ENCODE measurements at regions not wholly inside any gene's neighbourhood (a gene's known extent, or its start where the extent isn't known, plus 50 kb on each side); places are given as distances from the start of the nearest gene placed in this dataset.

DNA sequence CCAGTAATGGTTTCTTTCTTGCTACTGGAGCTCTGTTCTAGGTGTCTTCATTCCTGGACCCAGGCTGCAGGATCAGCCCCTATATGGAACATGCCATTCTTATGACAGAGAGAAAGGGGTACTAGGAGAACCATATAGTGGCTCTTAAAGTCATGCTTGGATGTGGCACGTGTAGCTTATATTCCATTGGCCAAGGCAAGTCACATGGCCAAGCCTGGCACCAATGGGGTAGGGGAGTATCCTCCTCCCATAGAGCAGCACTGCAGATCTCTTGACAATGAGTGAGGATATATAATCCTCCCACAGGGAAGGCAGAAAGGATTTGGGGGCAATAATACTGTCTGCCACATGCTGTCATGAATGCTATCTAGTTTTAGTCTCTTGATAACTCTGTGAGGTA, 193.3 kb downstream of the PALM2AKAP2 start:
- intact Hi-C loops (cut with micrococcal nuclease) = loop anchor here (2.0 to 5.0 kb wide), 5 partner anchors 19 to 284 kb away; partner anchors contain the start of gene TXN
- ChIA-PET POLR2A (interaction anchor here (0.6 to 3.1 kb wide), 3 partner anchors 66 to 131 kb away, joined by 3 to 23 read pairs (median 4); no protein-coding TSS in a partner anchor), CTCF (interaction anchor here (0.7 to 10.8 kb wide), 6 partner anchors 9 to 85 kb away, joined by 3 to 138 read pairs (median 4); no protein-coding TSS in a partner anchor)
- WGBS (ENCODE audit: insufficient coverage) = no CpG with 5 or more reads among the region's 1 CpG
- no peak overlapping the region for H3K4me3 ChIP-seq (ENCODE audit: control extremely low read depth in 1 of 5, extremely low read depth in 1 of 5, insufficient read depth in 1 of 5, low read depth in 2 of 5, low read length in 4 of 5)
- H3K9ac ChIP-seq (ENCODE audit: low read length) = peak overlapping the region; percentile 20
- H3K9me3 ChIP-seq (ENCODE audit: control extremely low read depth in 1 of 3, control insufficient read depth in 2 of 3, insufficient read depth in 1 of 3, low read length in 2 of 3) = no peaks in the 10 kb centered on the region
- Mint-ChIP-seq H3K9me3 (ENCODE audit: insufficient read depth) (no peaks in the 10 kb centered on the region), H3K4me3 (peak overlapping the region; percentile 4), H3K4me1 (peaks cover 95% of the 10 kb centered on the region), H3K27ac (peak overlapping the region; percentile 98), H3K27me3 (no peaks in the 10 kb centered on the region)
- no peaks in the 10 kb centered on the region for H4K20me1 ChIP-seq (ENCODE audit: control insufficient read depth, insufficient read depth, low read length, poor library complexity, severe bottlenecking)
- H3K4me1 ChIP-seq (ENCODE audit: control insufficient read depth in 2 of 2, insufficient read depth in 2 of 2, low read length in 2 of 2) = peaks cover 99 to 100% of the 10 kb centered on the region in 2 donors
- H3K27me3 ChIP-seq (replicated peaks in 1 of 4; ENCODE audit: control extremely low read depth in 1 of 4, control insufficient read depth in 3 of 4, insufficient read depth in 4 of 4, low read length in 3 of 4) = no peaks in the 10 kb centered on the region
- ATAC-seq (ENCODE audit: low read depth) (no peak), DNase-seq (no peak)
- no peaks in the 10 kb centered on the region for H3K36me3 ChIP-seq (replicated peaks in 1 of 2; ENCODE audit: control extremely low read depth in 1 of 2, control insufficient read depth in 1 of 2, extremely low read depth in 1 of 2, insufficient read depth in 2 of 2, low read length in 1 of 2)
- H3K79me2 ChIP-seq (ENCODE audit: control insufficient read depth, insufficient read depth, low read length) = no peaks in the 10 kb centered on the region
- H3K4me2 ChIP-seq (replicated peaks; ENCODE audit: low read depth, low read length, poor library complexity, severe bottlenecking) = peak overlapping the region; percentile 67
- H3K27ac ChIP-seq (ENCODE audit: low read length in 2 of 2) = peak overlapping the region; percentile 90 to 93
- no peak overlapping the region for H2AFZ ChIP-seq (ENCODE audit: insufficient read depth, low read depth, low read length, poor library complexity, severe bottlenecking)
- TF ChIP-seq, protein P1, sequence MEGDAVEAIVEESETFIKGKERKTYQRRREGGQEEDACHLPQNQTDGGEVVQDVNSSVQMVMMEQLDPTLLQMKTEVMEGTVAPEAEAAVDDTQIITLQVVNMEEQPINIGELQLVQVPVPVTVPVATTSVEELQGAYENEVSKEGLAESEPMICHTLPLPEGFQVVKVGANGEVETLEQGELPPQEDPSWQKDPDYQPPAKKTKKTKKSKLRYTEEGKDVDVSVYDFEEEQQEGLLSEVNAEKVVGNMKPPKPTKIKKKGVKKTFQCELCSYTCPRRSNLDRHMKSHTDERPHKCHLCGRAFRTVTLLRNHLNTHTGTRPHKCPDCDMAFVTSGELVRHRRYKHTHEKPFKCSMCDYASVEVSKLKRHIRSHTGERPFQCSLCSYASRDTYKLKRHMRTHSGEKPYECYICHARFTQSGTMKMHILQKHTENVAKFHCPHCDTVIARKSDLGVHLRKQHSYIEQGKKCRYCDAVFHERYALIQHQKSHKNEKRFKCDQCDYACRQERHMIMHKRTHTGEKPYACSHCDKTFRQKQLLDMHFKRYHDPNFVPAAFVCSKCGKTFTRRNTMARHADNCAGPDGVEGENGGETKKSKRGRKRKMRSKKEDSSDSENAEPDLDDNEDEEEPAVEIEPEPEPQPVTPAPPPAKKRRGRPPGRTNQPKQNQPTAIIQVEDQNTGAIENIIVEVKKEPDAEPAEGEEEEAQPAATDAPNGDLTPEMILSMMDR (IDR thresholded peaks at IDR 0.05) = no peak

DNA sequence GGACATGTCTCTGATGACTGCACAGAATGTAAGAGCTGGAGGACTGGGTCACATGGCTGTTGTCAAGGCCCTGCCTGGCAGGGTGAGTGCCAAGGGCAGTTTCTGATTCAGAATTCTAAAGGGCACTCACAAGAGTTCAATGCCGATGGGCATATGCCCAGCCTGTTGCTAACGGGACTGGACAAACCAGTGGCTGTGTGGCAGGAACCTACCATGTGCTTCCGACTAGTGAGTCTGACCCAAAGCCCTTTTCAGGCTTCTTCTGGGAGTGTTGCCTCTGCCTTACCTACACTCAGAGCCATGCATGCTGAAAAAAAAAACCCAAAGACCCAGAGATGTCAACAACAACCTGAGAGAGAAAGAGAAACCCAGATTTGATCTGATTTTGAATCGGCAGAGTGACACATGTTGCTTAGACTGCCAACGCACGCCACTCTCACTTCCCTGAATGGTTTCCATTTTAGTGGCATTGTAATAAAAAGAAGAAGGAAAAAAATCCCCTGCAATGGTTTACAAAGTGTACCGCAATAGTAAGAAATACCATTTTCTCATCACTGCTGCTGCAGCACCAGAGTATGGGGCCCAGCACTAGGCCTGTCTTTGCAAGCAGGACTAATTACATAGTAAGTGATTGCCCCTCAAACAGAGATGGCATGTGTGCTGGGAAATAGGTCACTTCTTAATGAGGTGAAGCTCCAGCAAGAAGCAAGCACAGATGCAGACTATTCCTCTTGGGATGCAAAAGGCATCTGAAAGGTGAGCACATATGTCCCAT, 194.3 kb downstream of the PALM2AKAP2 start:
- Histone ChIP-seq H3K79me2 (ENCODE audit: control insufficient read depth, insufficient read depth, low read length) (no peaks in the 10 kb centered on the region), H3K9ac (ENCODE audit: low read length) (peak overlapping the region; percentile 20), H3K4me2 (replicated peaks; ENCODE audit: low read depth, low read length, poor library complexity, severe bottlenecking) (peak overlapping the region; percentile 67), H3K36me3 (replicated peaks in 1 of 2; ENCODE audit: control extremely low read depth in 1 of 2, control insufficient read depth in 1 of 2, extremely low read depth in 1 of 2, insufficient read depth in 2 of 2, low read length in 1 of 2) (no peaks in the 10 kb centered on the region), H3K4me1 (ENCODE audit: control insufficient read depth in 2 of 2, insufficient read depth in 2 of 2, low read length in 2 of 2) (peaks cover 89 to 93% of the 10 kb centered on the region in 2 donors), H2AFZ (ENCODE audit: insufficient read depth, low read depth, low read length, poor library complexity, severe bottlenecking) (peak overlapping the region; percentile 11), H3K4me3 (ENCODE audit: control extremely low read depth in 1 of 5, extremely low read depth in 1 of 5, insufficient read depth in 1 of 5, low read depth in 2 of 5, low read length in 4 of 5) (peak overlapping the region in 2 of 5 experiments; percentile 4 to 20), H4K20me1 (ENCODE audit: control insufficient read depth, insufficient read depth, low read length, poor library complexity, severe bottlenecking) (no peaks in the 10 kb centered on the region), H3K9me3 (ENCODE audit: control extremely low read depth in 1 of 3, control insufficient read depth in 2 of 3, insufficient read depth in 1 of 3, low read length in 2 of 3) (no peaks in the 10 kb centered on the region), H3K27ac (ENCODE audit: low read length in 2 of 2) (peak overlapping the region; percentile 90 to 93), H3K27me3 (replicated peaks in 1 of 4; ENCODE audit: control extremely low read depth in 1 of 4, control insufficient read depth in 3 of 4, insufficient read depth in 4 of 4, low read length in 3 of 4) (no peaks in the 10 kb centered on the region)
- Mint-ChIP-seq H3K9me3 (ENCODE audit: insufficient read depth) (no peaks in the 10 kb centered on the region), H3K4me3 (peak overlapping the region; percentile 4), H3K27me3 (no peaks in the 10 kb centered on the region), H3K4me1 (peaks cover 89% of the 10 kb centered on the region), H3K27ac (peak overlapping the region; percentile 98)
- 57% methylated on average over 3 of the region's 7 CpGs for WGBS (ENCODE audit: insufficient coverage)
- peak; percentile 92 for DNase-seq
- POLR2A ChIA-PET = interaction anchor here (0.6 to 3.1 kb wide), 11 partner anchors 15 to 1922 kb away, joined by 3 to 23 read pairs (median 4); partner anchors contain the start of gene UGCG
- TF ChIP-seq EZH2 (IDR thresholded peaks at IDR 0.05; ENCODE audit: borderline replicate concordance, insufficient read depth, low read depth, low read length, poor library complexity, severe bottlenecking) = no peak
- TF ChIP-seq, protein P1 (IDR thresholded peaks at IDR 0.05) = no peak
- intact Hi-C loops (cut with micrococcal nuclease) = loop anchor here (1.0 to 5.0 kb wide), 8 partner anchors 8 to 283 kb away; partner anchors contain the start of gene TXN
- peak; percentile 63 for ATAC-seq (ENCODE audit: low read depth)
- CTCF ChIA-PET = interaction anchor here (0.8 to 10.8 kb wide), 7 partner anchors 18 to 155 kb away, joined by 3 to 79 read pairs (median 3); no protein-coding TSS in a partner anchor

Data from B cell (primary cell).